Left colon (tissue), 2 donors: ENCODE measurements at regions not wholly inside any gene's neighbourhood (a gene's known extent, or its start where the extent isn't known, plus 50 kb on each side); places are given as distances from the start of the nearest gene placed in this dataset.
A peak's percentile ranks its signal among the peaks of the same experiment; 100 is the strongest.
"Not testable (repeated sequence)": the region's sequence is repeated elsewhere in the genome, so short reads cannot be mapped to it uniquely, and the experiment has no call there.

Experiments
- ATAC-seq: fragments of 200-7000 bp; cut with Tn5 transposase; one replicate; pipeline ENCODE4 v1.9.1; 2020; ENCODE audit warnings: mild to moderate bottlenecking, moderate library complexity
- DNase-seq, 2 donors: peaks; one replicate each; pipeline ENCODE4 v3.0.0-alpha.2; 2020
- intact Hi-C, 2 donors: fragments of 100-400 bp; cut with DNase I in 1 of 2; cut with micrococcal nuclease in 1 of 2; formaldehyde crosslinking; loops; one replicate each; pipeline versions ENCODE4 v1.11.2 to v1.14.0; 2022; cut with DNase I, micrococcal nuclease
- donor health status: DM: no; HTN: no; CAD: no.
- donor health status: DM: yes; HTN: yes; CAD: no.

DNA sequence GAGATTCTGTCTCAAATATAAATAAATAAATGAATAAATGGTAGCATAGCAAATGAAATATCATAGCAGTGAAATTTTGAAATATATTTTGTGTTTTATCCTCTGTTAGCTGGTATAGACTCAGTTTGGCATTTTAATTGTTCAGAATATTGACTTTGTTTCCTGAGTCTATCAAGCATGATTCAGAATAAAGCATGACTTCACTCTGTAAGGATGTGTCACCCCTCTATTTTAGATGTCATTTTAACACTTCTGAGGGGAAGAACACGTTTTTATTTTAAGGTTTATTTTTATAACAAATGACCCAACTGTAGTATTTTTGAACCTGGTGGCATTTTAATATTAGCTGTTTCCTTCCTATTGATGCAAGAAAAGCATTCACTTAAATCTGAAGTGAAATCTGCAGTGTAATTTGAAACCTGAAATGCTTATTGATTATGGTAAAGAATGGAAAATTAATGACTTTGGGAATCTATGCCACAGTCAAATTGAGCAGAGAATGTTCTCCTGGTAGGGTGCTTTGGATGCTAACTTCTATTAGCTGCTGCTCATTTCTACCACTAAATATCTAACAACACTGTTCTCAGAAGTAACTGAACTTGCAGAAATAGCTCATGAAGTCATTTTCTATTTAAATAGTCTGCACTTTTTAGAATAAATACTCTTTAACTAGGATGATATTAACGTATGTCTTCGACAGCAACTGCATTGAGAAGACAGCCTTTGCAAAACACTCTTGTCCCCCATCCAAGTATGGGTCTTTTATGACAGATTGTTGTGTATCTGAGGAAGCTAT is 114.2 kb downstream of the SOX4 start:
- intact Hi-C loops: no loop called here
- no peak for DNase-seq
- ATAC-seq: no peak

DNA sequence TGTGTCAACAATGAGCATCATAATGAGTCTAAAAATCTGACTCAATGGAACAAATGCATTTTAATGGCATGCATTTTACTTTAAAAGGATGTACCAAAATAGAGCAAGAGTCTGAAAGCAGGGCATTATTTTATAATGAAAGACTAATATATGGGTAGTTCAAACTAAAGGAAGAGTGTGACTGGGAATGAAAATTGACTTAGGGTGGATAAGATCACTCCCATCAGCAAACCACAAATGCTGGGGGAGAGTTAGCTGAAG is 114.7 kb downstream of the SOX4 start:
- ATAC-seq: no peak
- intact Hi-C loops: no loop called here

DNA sequence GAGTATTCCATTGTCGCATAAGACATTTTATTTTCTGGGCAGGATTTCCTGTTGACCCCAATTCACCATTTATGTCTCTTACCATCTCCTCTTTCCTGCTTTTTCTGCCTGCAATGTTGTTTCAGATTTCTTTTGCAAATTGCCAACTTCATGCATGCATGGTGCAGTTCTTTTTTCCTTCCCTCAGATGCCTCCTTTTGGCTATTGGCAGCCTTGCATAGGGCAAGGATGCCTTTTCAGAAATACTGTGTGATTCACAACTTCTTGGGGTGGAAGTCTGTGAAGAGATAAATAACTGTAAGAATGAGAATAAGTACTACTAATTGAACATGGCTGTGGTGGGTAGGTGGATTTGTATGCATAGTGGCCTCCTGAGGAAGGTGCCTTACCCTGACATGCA is 116.7 kb downstream of the SOX4 start:
- intact Hi-C loops: no loop called here
- ATAC-seq (no peak), DNase-seq (no peak)

More for the DNA sequence above, 114.7 kb downstream of the SOX4 start:
- no peak for DNase-seq

DNA sequence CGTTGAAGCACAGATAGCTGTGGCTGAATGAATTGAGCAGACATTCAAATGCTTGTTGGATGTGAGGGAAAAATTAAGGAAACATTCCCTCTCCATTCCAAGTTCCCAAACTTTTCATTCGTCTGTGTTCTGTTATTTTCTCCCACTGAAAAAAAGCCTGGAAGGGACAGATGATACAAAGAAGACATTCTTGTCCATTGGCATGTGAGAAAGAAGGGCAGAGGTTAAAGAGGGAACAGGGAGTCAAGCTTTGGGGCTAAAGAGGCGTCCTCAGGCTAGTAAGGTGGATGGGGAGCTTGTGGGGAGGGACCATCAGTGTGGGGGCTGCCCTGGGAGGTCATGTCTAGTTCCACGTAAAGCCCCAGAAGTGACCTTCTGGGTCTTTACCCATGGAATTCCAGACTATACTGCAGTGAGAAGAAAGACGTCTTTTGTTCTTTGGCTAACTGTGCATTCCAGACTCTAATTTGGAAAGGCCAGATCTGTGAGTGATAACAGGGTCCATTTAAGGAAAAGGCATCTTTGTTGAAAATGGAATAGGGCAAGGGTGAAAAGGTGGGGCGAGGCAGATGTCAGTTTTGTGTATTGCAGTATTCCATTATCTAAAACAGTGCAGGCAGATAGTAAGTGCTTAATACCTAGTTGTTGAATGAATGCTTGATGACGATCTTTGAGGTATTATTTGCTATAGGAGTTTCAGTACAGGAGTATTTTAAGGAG is 117.5 kb downstream of the SOX4 start:
- intact Hi-C loops: no loop called here
- no peak for ATAC-seq

DNA sequence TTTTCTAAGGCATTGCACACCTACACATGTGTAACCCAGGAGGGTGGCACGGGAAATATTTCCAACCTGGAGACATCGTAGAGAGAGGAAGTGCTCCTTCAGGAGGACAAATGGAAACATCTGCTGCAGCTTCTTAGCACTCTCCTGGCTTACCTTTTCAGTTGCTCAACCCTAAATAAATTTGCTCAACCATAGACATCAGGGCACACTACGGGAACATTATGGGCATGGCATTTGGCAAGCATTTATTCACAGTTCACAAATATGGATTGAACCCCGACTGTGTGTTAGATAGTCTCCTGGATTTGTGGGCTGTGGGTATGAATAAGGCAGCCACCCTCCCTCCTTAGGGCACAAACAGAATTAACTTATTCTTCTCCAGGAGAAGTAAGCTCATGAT is 118.7 kb downstream of the SOX4 start:
- ATAC-seq: no peak
- intact Hi-C loops: no loop called here

More for the DNA sequence above, 117.5 kb downstream of the SOX4 start:
- no peak for DNase-seq

DNA sequence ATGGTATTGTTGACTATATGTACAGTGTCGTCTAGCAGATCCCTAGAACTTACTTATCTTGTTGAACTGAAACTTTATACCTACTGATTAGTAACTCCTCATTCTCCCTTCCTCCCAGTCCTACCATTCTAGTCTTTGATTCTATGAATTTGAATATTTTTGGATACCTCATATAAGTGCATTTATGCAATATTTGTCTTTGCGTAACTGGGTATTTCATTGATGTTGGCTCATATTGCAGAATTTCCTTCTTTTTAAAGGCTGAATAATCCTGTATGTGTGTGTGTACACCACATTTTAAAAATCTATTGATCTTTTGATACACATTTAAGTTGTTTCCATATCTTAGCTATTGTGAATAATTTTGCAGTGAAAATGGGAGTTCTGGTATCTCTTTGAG is 119.9 kb downstream of the SOX4 start:
- DNase-seq: no peak
- intact Hi-C loops: no loop called here

More for the DNA sequence above, 118.7 kb downstream of the SOX4 start:
- DNase-seq: no peak

DNA sequence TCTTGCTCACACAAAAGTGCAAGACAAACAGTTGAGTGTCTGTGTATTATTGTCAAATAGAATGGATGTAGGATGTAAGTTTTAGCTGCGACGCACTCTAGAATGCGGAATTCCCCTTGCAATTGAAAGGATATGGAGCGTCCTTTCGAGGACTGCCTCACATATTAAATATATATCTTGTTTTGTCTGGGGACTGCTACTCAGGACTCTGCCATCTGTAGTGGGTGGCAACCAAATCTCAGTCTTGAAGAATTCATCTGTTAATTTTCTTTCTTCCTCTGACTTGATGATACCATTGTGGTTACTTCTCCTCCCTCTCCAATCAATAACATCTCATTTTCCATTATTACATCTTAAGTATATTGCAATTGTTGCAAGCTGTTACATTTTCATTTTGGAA is 121.6 kb downstream of the SOX4 start:
- intact Hi-C loops: no loop called here
- ATAC-seq (no peak), DNase-seq (no peak)

More for the DNA sequence above, 119.9 kb downstream of the SOX4 start:
- ATAC-seq: no peak

DNA sequence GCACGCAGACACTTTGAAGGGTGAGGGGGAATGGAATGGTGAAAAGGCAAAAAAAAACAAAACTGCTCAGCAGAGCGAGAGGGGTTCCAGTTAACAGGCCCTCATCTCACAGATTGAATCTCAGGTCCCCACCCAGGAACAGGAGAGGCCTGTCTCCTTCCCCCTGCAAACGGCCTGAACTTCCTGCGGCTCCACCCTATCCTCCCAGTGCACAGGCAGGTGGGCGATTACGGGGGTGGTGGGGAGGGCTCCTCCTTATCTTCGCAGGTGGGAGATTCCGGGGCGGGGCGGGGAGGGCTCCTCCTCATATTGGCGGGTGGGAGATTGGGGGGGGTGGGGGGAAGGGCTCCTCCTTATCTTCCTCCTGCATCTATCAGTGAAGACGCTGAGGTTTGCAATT is 129.0 kb downstream of the SOX4 start:
- ATAC-seq (no peak), DNase-seq (peak in 1 of 2 donors; percentile 10)
- intact Hi-C loops: no loop called here

DNA sequence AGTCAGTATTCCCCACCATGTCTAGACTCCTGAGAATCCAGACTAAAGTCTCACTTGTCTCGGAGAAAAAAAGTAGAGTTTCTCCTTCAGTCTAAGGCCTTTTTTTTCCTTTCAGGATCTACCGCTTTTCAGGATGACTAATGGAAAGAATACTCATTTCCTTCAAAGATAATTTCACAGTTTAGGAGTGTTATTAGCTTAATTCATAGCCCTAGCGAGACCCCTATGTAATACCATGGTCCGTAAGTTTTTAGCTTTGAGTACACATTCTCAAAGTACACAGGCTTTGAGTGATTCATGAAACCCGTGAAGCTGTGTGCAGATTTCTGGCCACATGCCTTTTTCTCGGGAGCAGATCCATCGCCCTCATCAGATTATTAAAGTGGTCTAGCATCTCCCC is 133.1 kb downstream of the SOX4 start:
- ATAC-seq: no peak
- intact Hi-C loops: no loop called here
- no peak for DNase-seq

DNA sequence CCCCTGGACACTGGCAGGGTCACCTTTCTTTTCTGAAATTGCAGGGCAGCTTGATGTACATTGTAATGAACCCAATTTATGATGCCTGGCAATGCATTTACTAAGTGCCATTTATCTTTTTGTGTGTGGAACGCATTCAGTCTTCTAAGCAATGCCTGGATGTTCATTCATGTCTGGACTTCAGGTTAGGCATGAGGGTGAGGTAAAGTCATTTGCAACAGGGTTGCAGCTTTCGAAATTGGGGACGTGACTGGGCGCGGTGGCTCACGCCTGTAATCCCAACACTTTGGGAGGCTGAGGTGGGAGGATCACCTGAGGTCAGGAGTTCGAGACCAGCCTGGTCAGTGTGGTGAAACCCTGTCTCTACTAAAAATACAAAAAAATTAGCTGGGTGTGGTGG is 134.6 kb downstream of the SOX4 start:
- intact Hi-C loops: no loop called here
- DNase-seq: no peak
- ATAC-seq: no peak

DNA sequence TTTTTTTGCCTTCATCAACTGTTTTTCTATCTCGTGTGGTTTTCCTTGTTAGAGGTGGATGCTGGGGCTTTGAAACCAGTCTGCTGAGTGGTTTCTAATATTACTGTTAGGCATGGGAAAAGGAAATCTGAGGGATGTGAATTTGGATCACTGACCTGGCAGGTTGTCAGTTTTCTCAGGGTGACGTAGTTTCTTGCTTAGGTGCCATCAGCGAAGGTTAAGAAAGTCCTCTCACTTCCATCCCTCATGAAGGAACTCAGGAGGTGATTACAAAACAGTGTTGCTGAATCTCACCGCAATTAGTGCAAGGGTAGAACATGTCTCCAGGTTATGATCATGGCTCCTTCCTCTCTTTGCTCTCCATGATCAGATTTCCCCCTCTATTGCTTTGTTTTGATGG is 135.9 kb downstream of the SOX4 start:
- intact Hi-C loops: no loop called here
- DNase-seq: no peak
- ATAC-seq: no peak

DNA sequence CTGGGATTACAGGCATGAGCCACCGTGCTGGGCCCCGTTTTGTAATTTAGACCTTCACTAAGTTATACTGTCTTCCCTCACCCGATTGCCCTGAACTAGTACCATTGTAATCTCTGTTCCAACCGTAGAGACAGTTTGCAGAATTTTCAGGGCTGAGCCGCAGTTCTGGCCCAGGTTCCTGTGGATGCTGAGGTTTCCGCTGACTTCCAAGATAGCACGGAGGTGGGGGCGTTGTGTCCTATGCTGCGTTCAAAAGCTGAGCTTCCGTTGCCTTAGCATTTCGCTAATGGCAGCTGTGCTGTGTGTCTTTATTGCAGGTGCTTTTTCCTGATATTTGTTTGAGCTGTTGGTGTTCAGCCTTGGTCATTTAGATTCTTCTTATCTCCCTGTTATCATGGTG is 137.0 kb downstream of the SOX4 start:
- ATAC-seq: no peak
- no peak for DNase-seq
- intact Hi-C loops: no loop called here

DNA sequence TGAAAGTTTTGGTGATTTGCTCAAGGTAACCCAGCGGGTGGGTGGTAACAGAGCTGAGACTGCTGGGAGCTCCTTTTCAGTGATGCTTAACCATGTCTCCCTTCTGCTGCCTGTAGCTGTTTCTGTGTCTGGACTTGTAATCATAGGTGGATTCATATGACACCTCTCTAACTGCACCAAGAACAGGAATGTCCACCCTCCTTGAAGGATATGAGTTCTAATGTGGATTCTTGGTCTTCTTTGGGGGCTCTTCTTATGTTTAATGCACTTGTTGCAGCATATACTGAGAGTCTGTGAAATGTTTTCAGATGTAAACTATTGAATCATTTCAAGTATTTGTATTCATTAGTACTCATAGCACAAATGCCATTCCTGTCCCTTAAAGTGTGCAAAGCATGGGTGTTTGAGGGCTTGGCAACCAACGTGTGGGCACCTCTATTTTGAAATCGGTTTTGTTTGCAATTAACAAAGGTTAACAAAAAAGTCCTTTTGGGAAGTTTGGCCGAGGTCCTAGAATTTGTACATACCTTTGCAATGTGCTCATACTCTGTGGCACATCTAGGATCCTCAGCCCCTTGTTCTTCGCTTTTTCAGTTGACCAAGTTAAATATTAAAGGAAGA is 138.0 kb downstream of the SOX4 start:
- DNase-seq: no peak
- ATAC-seq: no peak

DNA sequence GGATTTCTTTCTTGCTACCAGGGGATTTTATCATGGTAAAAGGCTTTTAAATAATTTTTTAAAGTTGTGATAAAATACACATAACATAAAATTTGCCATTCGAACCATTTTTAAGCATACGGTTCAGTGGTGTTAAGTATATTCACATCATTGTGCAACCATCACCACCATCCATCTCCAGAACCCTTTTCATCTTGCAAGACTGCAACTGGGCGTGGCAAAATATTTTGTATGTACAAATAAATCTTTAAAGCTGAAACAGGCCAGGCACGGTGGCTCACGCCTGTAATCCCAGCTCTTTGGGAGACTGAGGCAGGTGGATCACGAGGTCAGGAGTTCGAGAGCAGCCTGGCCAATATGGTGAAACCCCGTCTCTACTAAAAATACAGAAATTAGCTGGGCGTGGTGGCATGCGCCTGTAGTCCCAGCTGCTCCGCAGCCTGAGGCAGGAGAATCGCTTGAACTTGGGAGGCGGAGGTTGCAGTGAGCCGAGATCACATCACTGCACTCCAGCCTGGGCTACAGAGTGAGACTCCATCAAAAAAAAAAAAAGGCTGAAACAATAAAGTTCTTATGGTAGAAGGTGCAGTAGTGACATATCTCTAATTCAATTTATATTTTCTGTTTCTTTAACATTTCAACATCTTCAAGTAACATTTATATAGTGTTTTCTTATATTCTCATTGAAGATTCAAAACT is 138.6 kb downstream of the SOX4 start:
- DNase-seq, ATAC-seq, intact Hi-C loops: not testable (repeated sequence)

More for the DNA sequence above, 138.0 kb downstream of the SOX4 start:
- intact Hi-C loops: no loop called here

DNA sequence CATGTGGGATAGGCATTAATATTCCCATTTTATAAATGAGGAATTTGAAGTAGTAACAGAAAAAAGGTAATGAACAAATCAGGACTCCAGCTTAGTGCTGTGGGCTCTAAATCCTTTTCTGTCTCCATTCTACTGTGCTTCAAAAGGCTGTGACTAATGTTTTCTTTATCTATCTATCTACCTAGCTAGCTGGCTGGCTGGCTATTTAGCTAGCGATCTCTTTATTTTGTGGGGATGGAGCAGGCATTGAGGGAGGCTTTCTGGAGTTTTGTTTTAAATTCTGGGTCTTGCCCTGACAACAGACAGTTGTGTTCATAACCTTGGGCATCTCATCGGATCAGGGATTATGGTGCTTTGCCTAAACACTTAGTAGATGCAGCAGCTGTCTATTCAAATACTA is 139.2 kb downstream of the SOX4 start:
- DNase-seq: no peak
- no peak for ATAC-seq
- intact Hi-C loops: no loop called here

DNA sequence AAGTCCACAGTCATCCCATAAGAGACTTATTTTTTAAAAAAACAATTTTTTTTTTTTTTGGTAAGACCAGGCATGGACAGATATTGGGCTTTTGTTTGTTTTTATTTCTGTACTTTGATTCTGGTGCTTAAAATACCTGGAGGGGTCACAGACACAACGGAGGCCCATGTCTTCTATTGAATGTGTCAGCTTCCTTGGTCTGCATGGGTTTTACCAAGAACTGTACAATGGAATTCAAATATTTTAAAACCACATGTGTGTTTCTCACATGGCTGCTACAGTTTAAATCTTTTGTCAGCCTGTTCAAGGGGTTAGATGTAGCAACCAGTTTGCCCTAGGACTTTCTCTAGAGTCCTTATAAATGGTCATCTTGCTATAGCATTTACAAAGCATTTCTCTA is 139.8 kb downstream of the SOX4 start:
- ATAC-seq (no peak), DNase-seq (no peak)
- intact Hi-C loops: no loop called here

DNA sequence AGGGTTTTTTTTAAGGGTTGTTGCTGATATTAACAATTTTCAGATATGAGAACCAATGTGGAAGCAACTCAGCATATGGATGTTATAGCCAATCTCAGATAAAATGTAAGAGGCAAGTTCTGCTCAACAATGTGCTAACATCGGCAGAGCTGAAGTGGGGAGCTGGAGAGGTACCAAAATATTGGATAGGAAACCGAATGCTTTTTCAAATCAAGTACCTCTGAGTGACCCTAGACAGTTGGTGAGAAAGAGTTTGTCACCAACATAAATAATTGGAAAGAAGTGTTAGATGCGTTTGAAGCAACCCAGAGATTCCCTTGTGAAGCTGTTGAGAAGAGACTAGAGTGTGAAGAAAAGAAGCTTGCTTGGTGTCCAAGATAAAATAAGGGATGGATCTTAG is 140.7 kb downstream of the SOX4 start:
- DNase-seq: no peak
- intact Hi-C loops: no loop called here
- ATAC-seq: no peak

DNA sequence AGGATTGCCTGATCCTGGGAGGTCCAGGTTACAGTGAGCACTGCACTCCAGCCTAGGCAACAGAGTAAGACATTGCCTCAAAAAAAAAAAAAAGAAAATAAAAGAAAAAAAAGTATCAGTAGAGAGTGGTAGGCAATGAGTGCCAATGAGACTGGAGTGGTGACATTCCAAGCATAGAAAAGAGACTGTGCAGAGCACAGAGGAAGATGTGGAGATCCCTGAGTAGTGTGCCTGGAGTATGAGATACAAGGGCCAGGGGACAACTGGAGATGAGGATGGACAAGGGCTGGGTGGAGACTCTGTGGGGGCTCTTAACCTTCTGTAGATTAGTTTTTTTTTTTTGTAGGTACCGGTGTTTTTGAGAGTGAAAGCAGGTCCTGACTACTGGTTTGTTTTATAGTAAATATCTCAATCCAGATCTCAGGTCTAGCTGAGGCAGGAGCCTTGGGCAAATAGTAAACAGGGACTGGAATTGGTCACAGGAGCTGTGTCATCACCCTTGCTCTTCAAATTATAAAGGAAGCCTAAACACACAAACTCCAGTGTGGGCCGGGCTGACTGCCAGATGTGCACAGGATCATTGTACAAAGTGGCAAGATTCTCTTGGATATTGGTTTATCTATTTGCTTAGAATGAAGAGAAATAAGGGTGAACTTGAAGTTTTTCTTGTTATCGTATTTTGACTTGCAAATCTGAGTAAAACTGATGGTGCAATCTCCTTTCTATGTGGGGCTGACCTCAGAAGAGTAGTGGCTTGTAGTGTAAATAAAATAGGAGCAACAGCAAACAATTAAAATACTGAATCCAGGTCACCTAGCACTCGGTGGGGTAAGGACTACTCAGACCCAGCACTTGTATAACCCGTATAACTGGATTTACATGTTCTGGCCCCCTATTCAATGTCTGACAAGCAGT is 144.9 kb downstream of the SOX4 start:
- DNase-seq: peak in 1 of 2 donors; percentile 40
- intact Hi-C loops: no loop called here
- ATAC-seq: peak; percentile 45

DNA sequence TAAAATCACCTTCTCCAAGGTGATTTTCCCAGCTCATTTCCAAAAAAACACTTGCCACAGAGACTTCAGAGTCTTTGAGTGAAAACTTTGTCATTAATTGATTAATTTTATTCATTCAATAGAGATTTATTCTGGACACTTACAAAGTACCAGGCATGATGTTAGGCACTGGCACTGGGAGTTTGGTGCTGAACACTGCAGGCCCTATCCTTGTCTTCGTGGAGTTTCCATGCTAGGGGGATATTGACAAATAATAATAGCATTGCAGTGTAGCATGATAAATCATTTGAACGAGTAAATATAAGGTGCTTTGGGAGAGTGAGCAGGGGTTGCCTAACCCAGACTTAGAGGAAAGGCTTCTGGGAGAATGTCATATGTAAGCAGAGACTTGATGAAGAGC is 145.7 kb downstream of the SOX4 start:
- intact Hi-C loops: no loop called here

More for the DNA sequence above, 145.7 kb downstream of the SOX4 start:
- DNase-seq (no peak), ATAC-seq (no peak)
